GM18505 (cell line): ENCODE measurements at regions not wholly inside any gene's neighbourhood (a gene's known extent, or its start where the extent isn't known, plus 50 kb on each side); places are given as distances from the start of the nearest gene placed in this dataset.
"Not testable (repeated sequence)": the region's sequence is repeated elsewhere in the genome, so short reads cannot be mapped to it uniquely, and the experiment has no call there.

Experiments used
- ATAC-seq: cut with Tn5 transposase; IDR thresholded peaks from one replicate; pipeline ENCODE4 v1.9.1; 2021; ENCODE audit not compliant: unreplicated experiment
- POLR2A ChIP-seq: IDR thresholded peaks from 4 replicates; pipeline ENCODE4 v1.6.1; 2011; ENCODE audit warnings: borderline replicate concordance; ENCODE audit not compliant: insufficient read depth, insufficient read length; ENCODE audit errors: extremely low read depth

DNA sequence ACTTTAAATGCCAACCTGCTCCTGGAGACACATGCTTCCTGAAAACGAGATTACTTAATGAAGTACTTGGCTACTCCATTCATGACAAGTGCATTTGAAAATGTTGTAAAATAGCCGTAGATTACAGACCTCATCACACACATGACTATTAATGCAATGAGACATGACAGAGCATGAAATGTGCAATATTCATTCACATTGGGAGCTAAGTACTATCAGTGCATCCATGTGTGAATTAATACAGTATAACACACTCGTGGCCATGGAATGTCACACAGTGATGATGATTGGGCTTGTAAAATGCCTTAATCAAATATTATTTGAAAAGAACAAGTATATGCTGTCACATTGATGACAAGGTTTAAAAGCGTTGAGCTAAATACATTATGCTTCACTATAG is 407.0 kb downstream of the AMY1C start:
- ATAC-seq: no peak
- TF ChIP-seq POLR2A: no peak

DNA sequence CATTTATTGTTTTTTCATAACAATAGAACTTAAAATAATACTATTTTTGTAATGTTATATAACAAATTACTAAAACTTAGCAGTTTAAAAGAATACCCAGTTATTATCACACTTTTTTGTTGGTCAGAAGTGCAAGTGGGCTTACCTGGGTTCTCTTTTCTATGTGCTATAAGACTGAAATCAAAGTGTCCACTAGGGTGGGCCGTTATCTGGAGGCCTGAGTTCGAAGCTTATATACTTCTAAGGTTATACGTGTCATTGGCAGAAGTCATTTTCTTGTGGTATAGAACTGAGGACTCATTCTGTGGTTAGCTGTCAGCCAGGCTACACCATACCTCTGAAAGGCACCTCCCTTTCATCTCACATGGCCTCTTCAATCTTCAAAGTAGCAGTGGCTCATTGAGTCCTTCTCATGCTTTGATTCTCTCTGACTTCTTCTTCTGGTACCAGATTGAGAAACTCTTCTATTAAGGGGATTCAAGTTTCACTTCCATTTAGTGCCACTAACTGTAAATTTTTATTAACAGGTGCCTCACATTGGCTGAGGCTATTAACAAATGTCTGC is 414.3 kb downstream of the AMY1C start:
- no peak for ATAC-seq
- no peak for TF ChIP-seq POLR2A

DNA sequence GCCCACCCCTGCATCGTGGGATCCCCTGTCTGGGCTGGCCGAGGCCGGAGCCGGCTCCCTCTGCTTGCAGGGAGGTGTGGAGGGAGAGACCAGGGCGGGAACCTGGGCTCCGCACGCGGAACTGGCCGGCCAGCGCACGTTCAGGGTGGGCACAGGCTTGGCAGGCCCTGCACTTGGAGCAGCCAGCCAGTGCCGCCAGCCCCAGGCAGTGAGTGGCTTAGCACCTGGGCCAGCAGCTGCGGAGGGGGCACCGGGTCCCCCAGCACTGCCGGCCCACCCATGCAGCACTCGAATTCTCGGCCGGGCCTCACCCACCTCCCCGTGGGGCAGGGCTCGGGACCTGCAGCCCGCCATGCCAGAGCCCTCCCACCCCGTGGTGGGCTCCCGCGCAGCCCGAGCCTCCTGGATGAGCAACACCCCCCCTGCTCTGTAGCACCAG is 422.6 kb downstream of the AMY1C start:
- no peak for ATAC-seq
- TF ChIP-seq POLR2A: no peak

DNA sequence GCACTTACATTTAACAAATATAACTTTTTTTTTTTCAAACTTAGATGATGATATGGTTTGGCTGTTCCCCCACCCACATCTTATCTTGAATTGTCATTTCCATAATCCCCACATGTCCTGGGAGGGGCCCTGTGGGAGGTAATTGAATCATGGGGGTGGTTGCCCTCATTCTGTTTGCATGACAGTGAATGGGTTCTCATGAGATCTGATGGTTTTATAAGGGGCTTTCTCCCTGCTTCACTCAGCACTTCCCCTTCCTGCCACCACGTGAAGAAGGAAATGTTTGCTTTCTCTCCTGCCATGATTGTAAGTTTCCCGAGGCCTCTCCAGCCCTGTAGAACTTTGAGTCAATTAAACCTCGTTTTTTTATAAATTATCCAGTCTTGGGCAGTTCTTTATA is 432.6 kb downstream of the AMY1C start:
- TF ChIP-seq POLR2A: no peak
- ATAC-seq: no peak

DNA sequence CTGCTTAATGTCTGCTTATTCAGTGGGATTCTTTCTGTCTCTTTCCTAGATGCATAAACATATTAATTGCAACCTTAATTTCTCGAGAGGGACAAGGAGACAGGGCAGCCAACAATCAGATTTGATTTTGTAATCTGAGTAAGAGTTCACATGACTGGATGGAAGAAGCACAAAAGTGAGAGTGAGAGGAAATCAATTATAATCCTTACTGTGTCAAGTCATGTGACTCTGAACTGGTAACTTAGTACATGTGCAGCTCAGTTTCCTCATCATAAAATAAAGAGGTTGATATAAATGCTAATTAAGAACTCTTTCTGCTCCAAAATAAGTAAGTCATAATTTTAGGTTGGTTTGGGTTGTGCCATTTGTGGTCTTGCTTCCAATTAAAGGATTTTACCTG is 439.5 kb downstream of the AMY1C start:
- TF ChIP-seq POLR2A: no peak

DNA sequence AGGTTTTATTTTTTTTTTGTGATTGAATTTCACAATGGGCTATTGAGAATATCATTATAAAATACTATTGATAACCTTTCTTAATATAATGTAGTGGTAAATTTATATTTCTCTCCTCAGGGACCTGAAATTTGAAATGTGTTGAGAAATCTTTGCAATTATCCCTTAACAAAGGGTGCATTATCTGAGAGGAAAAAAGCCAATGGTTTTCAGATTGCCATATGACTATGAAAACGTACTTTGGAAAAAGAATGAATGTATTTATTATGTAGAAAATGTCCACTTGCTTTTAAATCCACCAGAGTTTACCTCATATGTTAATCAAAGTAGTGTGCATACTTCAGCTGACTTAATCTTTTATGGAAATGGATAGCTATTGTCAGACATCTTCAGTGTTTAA is 441.1 kb downstream of the AMY1C start:
- ATAC-seq: no peak
- TF ChIP-seq POLR2A: no peak

More for the DNA sequence above, 439.5 kb downstream of the AMY1C start:
- ATAC-seq: no peak

DNA sequence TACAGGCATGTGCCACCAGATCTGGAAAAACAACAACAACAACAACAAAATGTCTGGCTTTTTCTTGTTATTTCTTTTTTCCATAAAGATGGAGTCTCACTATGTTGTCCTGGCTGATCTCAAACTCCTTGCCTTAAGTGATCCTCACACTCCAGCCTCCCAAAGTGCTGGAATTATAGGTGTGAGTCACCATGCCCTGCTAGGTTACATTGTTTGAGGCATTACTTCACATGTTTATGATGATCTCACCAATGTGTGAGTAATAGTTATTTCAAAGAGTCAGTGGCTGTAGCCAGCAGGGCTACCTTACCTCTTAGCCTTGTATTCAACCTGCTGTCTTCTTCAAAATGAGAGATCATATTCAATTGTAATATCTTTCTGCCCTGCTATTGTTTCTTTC is 445.7 kb downstream of the AMY1C start:
- no peak for TF ChIP-seq POLR2A
- ATAC-seq: no peak

DNA sequence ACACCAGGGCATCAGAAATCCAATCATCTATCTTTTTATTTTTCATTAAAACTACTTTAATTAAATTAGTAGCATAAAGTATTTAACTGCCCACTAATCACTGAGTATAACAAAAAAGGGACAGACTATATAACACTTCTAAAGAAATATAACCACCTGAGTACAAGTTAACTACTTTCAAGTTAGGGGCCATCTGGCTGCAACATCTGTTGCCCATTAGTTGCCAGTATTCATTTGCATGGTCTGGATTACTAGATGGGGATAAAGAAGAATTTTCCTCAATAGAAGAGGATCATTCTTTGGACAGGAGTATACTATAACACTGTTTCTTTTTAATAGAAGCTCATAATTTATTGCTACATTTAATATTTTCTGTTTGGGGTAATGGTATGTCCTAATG is 446.4 kb downstream of the AMY1C start:
- no peak for ATAC-seq
- no peak for TF ChIP-seq POLR2A

DNA sequence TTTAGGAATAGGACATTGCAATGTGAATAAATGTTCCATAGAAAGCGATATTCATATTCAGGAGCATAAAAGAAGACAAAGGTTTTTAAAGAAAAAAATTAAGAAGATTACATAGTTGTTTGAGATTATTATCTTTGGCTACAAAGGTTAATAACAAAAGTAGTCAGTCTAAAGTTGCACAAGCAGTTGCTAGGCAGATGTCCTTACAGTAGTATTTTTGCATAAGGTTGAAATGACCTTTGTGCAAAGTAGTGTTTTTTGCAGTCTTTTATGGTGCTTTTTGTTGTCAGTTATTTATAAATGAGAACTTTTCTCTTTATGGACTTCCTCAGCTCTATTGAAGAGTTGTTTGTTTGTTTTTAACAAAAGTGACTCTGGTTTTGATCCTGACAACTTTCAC is 447.8 kb downstream of the AMY1C start:
- TF ChIP-seq POLR2A: no peak
- no peak for ATAC-seq

DNA sequence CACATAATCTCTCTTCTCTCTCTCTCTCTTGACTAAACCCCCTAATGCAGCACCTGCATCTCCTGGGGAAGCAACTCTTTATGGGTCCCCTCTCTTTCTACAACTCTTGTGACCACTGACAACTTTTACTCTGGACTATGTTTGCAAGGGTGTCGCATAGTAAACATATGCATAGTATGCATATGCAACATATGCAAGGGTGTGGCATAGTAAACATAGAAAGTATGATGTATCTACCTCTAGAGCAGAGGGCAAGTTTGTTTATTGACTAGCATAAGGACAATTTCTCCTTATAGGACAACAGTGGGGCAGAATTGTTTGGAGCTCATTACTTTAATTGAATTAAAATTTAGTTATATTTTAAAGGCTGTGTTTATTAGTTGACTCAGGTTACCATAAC is 462.5 kb downstream of the AMY1C start:
- TF ChIP-seq POLR2A: no peak

DNA sequence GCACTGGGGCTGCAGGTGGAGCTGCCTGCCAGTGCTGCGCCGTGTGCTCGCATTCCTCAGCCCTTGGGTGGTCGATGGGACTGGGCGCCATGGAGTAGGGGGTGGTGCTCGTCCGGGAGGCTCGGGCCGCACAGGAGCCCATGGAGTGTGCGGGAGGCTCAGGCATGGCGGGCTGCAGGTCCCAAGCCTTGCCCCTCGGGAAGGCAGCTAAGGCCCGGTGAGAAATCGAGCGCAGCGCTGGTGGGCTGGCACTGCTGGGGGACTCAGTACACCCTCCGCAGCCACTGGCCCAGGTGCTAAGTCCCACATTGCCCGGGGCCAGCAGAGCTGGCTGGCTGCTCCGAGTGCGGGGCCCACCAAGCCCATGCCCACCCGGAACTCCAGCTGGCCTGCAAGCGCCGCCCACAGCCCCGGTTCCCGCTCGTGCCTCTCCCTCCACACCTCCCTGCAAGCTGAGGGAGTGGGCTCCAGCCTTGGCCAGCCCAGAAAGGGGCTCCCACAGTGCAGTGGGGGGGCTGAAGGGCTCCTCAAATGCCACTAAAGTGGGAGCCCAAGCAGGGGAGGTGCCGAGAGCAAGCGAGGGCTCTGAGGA is 467.8 kb downstream of the AMY1C start:
- not testable (repeated sequence) for ATAC-seq

More for the DNA sequence above, 462.5 kb downstream of the AMY1C start:
- ATAC-seq: no peak

DNA sequence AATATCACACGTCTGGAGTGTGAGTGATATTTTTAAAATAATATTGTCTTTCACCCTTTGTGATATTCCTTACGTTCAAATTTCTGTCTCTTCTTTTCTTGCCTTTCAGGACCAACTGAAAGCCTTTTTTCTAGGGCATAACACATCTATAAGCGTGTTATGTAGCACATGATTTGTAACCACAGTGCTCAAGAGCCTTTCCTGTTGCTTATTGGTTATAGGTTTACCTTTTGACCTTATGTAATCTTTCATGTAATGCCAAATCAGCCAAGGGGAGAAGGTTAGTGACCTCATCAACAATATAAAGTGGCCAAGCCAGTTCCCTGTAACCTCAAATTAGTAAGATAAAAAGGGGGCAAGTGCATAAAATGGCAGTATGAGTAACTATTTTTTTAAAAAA is 480.2 kb downstream of the AMY1C start:
- no peak for ATAC-seq
- no peak for TF ChIP-seq POLR2A

DNA sequence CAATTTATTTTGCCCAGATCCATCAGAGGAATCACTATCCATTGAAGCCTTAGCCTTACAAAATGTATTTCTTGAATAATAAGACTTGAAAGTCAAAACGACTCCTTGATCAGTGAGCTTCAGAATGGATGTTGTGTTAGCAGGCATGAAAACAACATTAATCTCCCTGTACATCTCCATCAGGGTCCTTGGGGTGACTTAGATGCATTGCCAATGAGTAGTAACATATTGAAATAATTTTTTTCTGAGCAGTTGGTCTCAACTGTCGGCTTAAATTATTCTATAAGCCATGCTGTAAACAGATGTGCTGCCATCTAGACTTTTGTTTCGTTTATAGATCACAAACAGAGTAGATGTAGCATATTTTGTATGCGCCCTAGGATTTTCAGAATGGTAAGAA is 482.0 kb downstream of the AMY1C start:
- TF ChIP-seq POLR2A: no peak
- no peak for ATAC-seq

DNA sequence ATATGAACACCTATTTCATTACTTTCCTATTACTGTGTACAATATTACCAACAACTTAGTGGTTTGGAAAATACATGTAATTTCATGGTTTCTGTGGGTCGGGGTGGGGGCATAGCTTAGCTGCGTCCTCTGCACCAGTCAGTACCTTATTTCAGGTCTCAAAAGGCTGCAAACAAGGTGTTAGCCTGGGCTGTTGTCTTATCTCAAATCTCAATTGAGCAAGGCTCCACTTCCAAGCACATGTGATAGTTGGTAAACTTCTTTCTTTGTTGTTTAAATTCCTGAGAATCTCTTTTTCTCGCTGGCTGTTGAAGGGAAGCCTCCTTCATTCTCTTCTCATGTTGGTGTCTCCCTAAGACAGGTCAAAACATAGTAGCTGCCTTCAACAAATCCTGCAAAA is 485.4 kb downstream of the AMY1C start:
- TF ChIP-seq POLR2A: no peak
- ATAC-seq: no peak

DNA sequence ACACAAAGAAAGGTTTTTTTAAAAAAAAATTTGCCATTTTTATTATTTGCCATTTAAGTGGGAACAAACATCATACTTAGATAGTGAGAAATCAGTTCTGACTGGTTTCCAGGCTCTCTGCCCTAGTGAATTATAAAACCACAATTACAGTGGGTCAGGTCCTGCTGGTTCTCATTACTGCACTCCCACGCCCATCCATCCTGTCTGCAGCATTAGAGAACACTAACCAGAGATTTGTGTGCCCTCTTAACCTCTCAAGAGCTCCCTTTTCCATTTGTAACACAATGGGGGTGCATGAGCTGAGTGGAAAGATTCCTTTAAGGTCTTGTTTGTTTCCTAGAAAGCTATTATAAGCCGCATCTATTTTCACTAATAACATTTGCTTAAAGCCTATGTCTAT is 489.3 kb downstream of the AMY1C start:
- no peak for ATAC-seq
- TF ChIP-seq POLR2A: no peak
